ENCODE measurements at regions not wholly inside any gene's neighbourhood (a gene's known extent, or its start where the extent isn't known, plus 50 kb on each side); places are given as distances from the start of the nearest gene placed in this dataset.

DNA sequence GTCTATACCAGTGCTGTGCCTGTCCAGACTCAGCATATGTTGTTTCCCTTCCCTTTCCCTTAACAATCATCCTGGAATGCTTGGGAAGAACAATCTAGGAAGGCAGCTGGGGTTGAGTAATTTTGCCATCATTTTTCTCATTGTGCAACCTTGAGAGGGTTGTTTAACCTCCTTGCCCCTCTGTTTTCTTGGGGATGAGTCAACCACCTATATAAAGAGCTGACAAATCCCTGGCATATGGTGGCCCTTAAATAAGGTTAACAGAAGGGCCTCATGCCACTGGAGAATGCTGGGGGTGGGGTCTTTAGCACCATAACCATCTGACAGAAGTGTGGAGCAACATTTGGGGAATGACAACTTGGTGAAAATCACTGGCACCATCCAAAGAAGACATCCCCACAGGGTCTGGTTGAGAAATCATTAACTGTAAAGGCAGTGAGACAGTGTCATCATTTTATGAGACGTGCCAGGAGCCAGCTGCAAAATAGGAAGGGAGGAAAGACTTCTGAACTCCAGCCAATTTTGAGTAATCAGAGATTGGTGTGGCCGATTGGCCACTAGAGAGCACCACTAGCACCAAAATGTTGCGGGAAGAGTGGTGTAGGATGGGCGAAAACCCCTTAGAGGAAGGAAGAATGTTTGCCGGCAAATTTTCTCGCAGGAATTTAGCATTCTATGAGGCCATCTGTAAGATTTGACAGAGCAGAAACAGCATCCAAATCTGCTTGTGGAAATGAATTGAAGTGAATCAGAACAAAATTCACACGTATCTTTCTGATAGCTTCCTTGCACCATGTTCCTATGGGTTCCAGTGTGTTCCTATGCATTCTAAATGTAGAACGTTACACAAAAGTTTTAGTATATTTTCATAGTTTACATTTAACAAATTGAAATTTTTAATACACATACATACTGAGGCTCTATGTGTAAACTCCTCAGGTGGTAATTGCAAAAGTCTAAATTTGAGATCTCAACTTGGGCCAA lies 113.8 kb downstream of the MSX2 start (continued):
- TF ChIP-seq, protein P1, sequence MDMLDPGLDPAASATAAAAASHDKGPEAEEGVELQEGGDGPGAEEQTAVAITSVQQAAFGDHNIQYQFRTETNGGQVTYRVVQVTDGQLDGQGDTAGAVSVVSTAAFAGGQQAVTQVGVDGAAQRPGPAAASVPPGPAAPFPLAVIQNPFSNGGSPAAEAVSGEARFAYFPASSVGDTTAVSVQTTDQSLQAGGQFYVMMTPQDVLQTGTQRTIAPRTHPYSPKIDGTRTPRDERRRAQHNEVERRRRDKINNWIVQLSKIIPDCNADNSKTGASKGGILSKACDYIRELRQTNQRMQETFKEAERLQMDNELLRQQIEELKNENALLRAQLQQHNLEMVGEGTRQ (IDR thresholded peaks at IDR 0.05): no peak
- TF ChIP-seq HEYL (CRISPR knock-in tag; IDR thresholded peaks at IDR 0.05) (no peak), PBX3 (IDR thresholded peaks at IDR 0.05) (no peak), RFX5 (IDR thresholded peaks at IDR 0.05) (no peak), EP300 (IDR thresholded peaks at IDR 0.05) (0 out of 5 replicates have a peak, but pooled peaks of 1 of the 2 experiments have one; percentile 37), TP53 (CRISPR knock-in tag; IDR thresholded peaks at IDR 0.05) (no peak), JUNB (IDR thresholded peaks at IDR 0.05) (peak; percentile 75)
- TF ChIP-seq, protein P2, sequence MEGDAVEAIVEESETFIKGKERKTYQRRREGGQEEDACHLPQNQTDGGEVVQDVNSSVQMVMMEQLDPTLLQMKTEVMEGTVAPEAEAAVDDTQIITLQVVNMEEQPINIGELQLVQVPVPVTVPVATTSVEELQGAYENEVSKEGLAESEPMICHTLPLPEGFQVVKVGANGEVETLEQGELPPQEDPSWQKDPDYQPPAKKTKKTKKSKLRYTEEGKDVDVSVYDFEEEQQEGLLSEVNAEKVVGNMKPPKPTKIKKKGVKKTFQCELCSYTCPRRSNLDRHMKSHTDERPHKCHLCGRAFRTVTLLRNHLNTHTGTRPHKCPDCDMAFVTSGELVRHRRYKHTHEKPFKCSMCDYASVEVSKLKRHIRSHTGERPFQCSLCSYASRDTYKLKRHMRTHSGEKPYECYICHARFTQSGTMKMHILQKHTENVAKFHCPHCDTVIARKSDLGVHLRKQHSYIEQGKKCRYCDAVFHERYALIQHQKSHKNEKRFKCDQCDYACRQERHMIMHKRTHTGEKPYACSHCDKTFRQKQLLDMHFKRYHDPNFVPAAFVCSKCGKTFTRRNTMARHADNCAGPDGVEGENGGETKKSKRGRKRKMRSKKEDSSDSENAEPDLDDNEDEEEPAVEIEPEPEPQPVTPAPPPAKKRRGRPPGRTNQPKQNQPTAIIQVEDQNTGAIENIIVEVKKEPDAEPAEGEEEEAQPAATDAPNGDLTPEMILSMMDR (IDR thresholded peaks at IDR 0.05): peak; percentile 44

DNA sequence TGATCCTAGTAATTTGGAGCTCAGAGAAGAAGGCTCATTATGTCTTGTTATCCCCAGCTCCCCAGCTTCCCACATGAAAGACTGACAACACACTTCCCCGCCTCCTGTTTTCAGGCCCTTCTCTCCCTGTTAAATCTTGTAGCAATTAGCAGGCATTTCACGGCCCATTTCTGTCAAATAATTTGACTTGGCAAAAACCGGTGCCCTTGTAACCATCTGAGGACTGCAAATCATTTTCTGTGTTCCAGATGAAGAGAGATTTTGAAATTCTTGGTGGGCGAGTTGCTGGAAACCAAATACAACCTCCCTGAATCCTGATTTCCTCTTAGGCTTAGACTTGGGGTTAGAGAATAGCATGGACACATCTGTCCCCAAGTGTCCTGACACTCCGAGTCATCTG lies 109.7 kb downstream of the MSX2 start:
- H3K9me3 ChIP-seq: no peaks in the 10 kb centered on the region; the same call in 1 of the 3 replicates
- no peak for TF ChIP-seq EHMT2 (IDR thresholded peaks at IDR 0.05; ENCODE audit: low read depth)
- TF ChIP-seq FOSL2 (IDR thresholded peaks at IDR 0.05): no peak
- no peak for TF ChIP-seq FOSL2 (CRISPR knock-in tag; IDR thresholded peaks at IDR 0.05)
- TF ChIP-seq RAD21 (conservative IDR thresholded peaks at IDR 0.05 in 1 of 2, IDR thresholded peaks at IDR 0.05 in 1 of 2): no peak
- no peak for TF ChIP-seq RFX5 (IDR thresholded peaks at IDR 0.05)
- TF ChIP-seq, protein P2 (IDR thresholded peaks at IDR 0.05): no peak
- no peak for TF ChIP-seq RNF2 (IDR thresholded peaks at IDR 0.05; ENCODE audit: borderline replicate concordance, low read depth)
- no peak for TF ChIP-seq BHLHE40 (IDR thresholded peaks at IDR 0.05; ENCODE audit: low read depth, low read length)
- TF ChIP-seq SMC3 (IDR thresholded peaks at IDR 0.05): no peak
- TF ChIP-seq, protein P1 (IDR thresholded peaks at IDR 0.05): no peak
- no peak for TF ChIP-seq HEYL (CRISPR knock-in tag; IDR thresholded peaks at IDR 0.05)
- 12% methylated on average over 5 of the region's 5 CpGs for WGBS (ENCODE audit: missing lambda C conversion rate)
- H3K4me3 ChIP-seq: no peak overlapping the region
- H3K27ac ChIP-seq: no peak overlapping the region
- POLR2A ChIA-PET: no interaction called here
- H3K4me1 ChIP-seq: peaks cover 7% of the 10 kb centered on the region; the same call in 1 of the 3 replicates
- CTCF ChIA-PET: interaction anchor here (0.6 kb wide), 1 partner anchor 58 kb away, joined by 3 read pairs; no protein-coding TSS in a partner anchor
- DNase-seq (ENCODE audit: low read depth in 1 of 2, low spot score in 1 of 2): no peak
- ATAC-seq: no peak
- H3K4me2 ChIP-seq: no peak overlapping the region
- FAIRE-seq: no peak

All from A549 (cell line).